IMR-90 (cell line): ENCODE measurements at regions not wholly inside any gene's neighbourhood (a gene's known extent, or its start where the extent isn't known, plus 50 kb on each side); places are given as distances from the start of the nearest gene placed in this dataset.

Experiments
- ATAC-seq: fragments of 200-7000 bp; cut with Tn5 transposase; 2 replicates; pipeline ENCODE4 v1.9.1; 2020; ENCODE audit warnings: low read depth, mild to moderate bottlenecking, moderate library complexity
- BruUV-seq: library from RNA; stranded (reverse); fragments of 400-500 nt; replicated peaks from 2 replicates; lab custom pipeline; 2021; lab: Mats Ljungman, UMichigan
- CTCF ChIA-PET: fragments of 300-600 bp; formaldehyde crosslinking; extraction: SDS; loops from one replicate; lab custom pipeline; 2021; ENCODE audit warnings: antibody characterized with exemption; lab: Yijun Ruan, JAX
- POLR2A ChIA-PET: fragments of 300-600 bp; sonication (Branson Sonifier 250); formaldehyde crosslinking; loops from one replicate; lab custom pipeline; 2022; ENCODE audit warnings: antibody characterized with exemption; ENCODE audit not compliant: unreplicated experiment; lab: Charles Lee
- DNase-seq: peaks from one replicate; pipeline ENCODE4 v3.0.0; 2013
- H2AFZ ChIP-seq: replicated peaks from 2 replicates; pipeline ENCODE3; 2013; ENCODE audit warnings: low read length, mild to moderate bottlenecking; ENCODE audit not compliant: poor library complexity
- H2AK5ac ChIP-seq: 2 replicates; pipeline ENCODE4 v1.6.1; 2013; ENCODE audit warnings: low read depth, low read length, inconsistent platforms
- H2AK9ac ChIP-seq: replicated peaks from 2 replicates; pipeline ENCODE3; 2013; ENCODE audit warnings: mild to moderate bottlenecking, low read depth, low read length, moderate library complexity; ENCODE audit not compliant: poor library complexity
- H2BK120ac ChIP-seq: 2 replicates; pipeline ENCODE4 v1.6.1; 2013; ENCODE audit warnings: low read depth, low read length, inconsistent platforms
- H2BK15ac ChIP-seq: 3 replicates; pipeline ENCODE4 v1.6.1; 2013; ENCODE audit warnings: low read depth, low read length, inconsistent platforms
- H2BK20ac ChIP-seq: 2 replicates; pipeline ENCODE4 v1.6.1; 2013; ENCODE audit warnings: low read depth, mild to moderate bottlenecking, inconsistent platforms, low read length, moderate library complexity
- H2BK5ac ChIP-seq: 2 replicates; pipeline ENCODE4 v1.6.1; 2013; ENCODE audit warnings: mild to moderate bottlenecking, low read depth, low read length, inconsistent platforms; ENCODE audit not compliant: poor library complexity, severe bottlenecking
- H3K14ac ChIP-seq: replicated peaks from 2 replicates; pipeline ENCODE4 v1.6.1; 2013; ENCODE audit warnings: low read depth, low read length, inconsistent platforms
- H3K18ac ChIP-seq: 2 replicates; pipeline ENCODE4 v1.6.1; 2013; ENCODE audit warnings: low read depth, low read length, control low read depth
- H3K23ac ChIP-seq: 2 replicates; pipeline ENCODE4 v1.6.1; 2013; ENCODE audit warnings: low read depth, low read length, inconsistent platforms
- H3K27ac ChIP-seq: 2 replicates; pipeline ENCODE4 v1.5.1; 2013; ENCODE audit warnings: mild to moderate bottlenecking, control low read depth, low read length; ENCODE audit not compliant: insufficient read depth
- H3K27me3 ChIP-seq: 2 replicates; pipeline ENCODE4 v1.6.1; 2013; ENCODE audit warnings: low read length; ENCODE audit not compliant: control insufficient read depth, insufficient read depth
- H3K36me3 ChIP-seq: 2 replicates; pipeline ENCODE4 v1.6.1; 2013; ENCODE audit warnings: low read length, mixed read lengths; ENCODE audit not compliant: control insufficient read depth, insufficient read depth
- H3K4ac ChIP-seq: 2 replicates; pipeline ENCODE4 v1.6.1; 2013; ENCODE audit warnings: low read depth, low read length, inconsistent platforms
- H3K4me1 ChIP-seq: 2 replicates; pipeline ENCODE4 v1.6.1; 2013; ENCODE audit warnings: low read length, mixed read lengths; ENCODE audit not compliant: control insufficient read depth, insufficient read depth
- H3K4me2 ChIP-seq: 2 replicates; pipeline ENCODE4 v1.6.1; 2013; ENCODE audit warnings: low read depth, mild to moderate bottlenecking, control low read depth, low read length, moderate library complexity
- H3K4me3 ChIP-seq: 2 replicates; pipeline ENCODE4 v1.5.1; 2013; ENCODE audit warnings: low read depth, mild to moderate bottlenecking, control low read depth, low read length, moderate library complexity; ENCODE audit not compliant: insufficient read depth
- H3K56ac ChIP-seq: 2 replicates; pipeline ENCODE4 v1.6.1; 2013; ENCODE audit warnings: low read length, inconsistent platforms; ENCODE audit not compliant: insufficient read depth; ENCODE audit errors: extremely low read depth
- H3K79me1 ChIP-seq, 2 experiments: 2 replicates each; pipeline ENCODE4 v1.6.1; 2013; ENCODE audit warnings: low read length in 2 of 2, inconsistent platforms in 1 of 2, low read depth in 1 of 2
- H3K9ac ChIP-seq: 2 replicates; pipeline ENCODE4 v1.6.1; 2013; ENCODE audit warnings: low read depth, low read length, control low read depth
- H3K9me1 ChIP-seq: 2 replicates; pipeline ENCODE4 v1.6.1; 2013; ENCODE audit warnings: low read length, inconsistent platforms; ENCODE audit not compliant: insufficient read depth
- H3K9me3 ChIP-seq: 2 replicates; pipeline ENCODE4 v1.6.1; 2013; ENCODE audit warnings: low read length; ENCODE audit not compliant: control insufficient read depth, insufficient read depth
- H4K20me1 ChIP-seq: 2 replicates; pipeline ENCODE4 v1.6.1; 2013; ENCODE audit warnings: low read length, inconsistent platforms; ENCODE audit not compliant: insufficient read depth
- H4K5ac ChIP-seq: 2 replicates; pipeline ENCODE4 v1.6.1; 2013; ENCODE audit warnings: mild to moderate bottlenecking, low read depth, low read length, control low read depth
- H4K8ac ChIP-seq, 2 experiments: 2 replicates each; pipeline ENCODE4 v1.6.1; 2013; ENCODE audit warnings: low read depth in 2 of 2, low read length in 2 of 2, control low read depth in 1 of 2, inconsistent platforms in 1 of 2
- H4K91ac ChIP-seq: 2 replicates; pipeline ENCODE4 v1.6.1; 2013; ENCODE audit warnings: low read depth, low read length, inconsistent platforms; ENCODE audit not compliant: insufficient read depth
- CTCF ChIP-seq: conservative IDR thresholded peaks from 2 replicates; pipeline ENCODE4 v1.5.1; 2012; ENCODE audit warnings: mild to moderate bottlenecking, low read depth, low read length, improper control_type of control experiment
- MAZ ChIP-seq: IDR thresholded peaks from 2 replicates; pipeline ENCODE4 v1.6.1; 2012; ENCODE audit warnings: low read depth, mild to moderate bottlenecking, low read length, improper control_type of control experiment, moderate library complexity, borderline replicate concordance
- POLR2A ChIP-seq: IDR thresholded peaks from 2 replicates; pipeline ENCODE4 v1.6.1; 2012; ENCODE audit warnings: mild to moderate bottlenecking, low read depth, low read length
- RCOR1 ChIP-seq: IDR thresholded peaks from 2 replicates; pipeline ENCODE4 v1.6.1; 2012; ENCODE audit warnings: mild to moderate bottlenecking, low read length, improper control_type of control experiment; ENCODE audit not compliant: insufficient replicate concordance
- RFX5 ChIP-seq: IDR thresholded peaks from 2 replicates; pipeline ENCODE4 v1.8.0; 2012; ENCODE audit warnings: low read depth, mild to moderate bottlenecking, low read length, moderate library complexity
- WGBS, 2 experiments: methylation state at CpG; one replicate each; pipeline versions ENCODE4 v1.1.5 to v1.1.7; 2013; ENCODE audit warnings: missing lambda C conversion rate in 2 of 2; ENCODE audit not compliant: insufficient read length in 1 of 2; ENCODE audit errors: extremely low coverage in 2 of 2; 5-methylcytosine and 5-hydroxymethylcytosine counted together
- dilution Hi-C: fragments of 300-500 bp; cut with HindIII; formaldehyde crosslinking; loops from one replicate; pipeline ENCODE4 v1.14.3; 2018; ENCODE audit warnings: low sequenced_read_pairs; ENCODE audit not compliant: unreplicated experiment
- in situ Hi-C: fragments of 300-500 bp; cut with MboI; formaldehyde crosslinking; loops from 3 replicates; pipeline ENCODE4 v1.14.3; 2019; ENCODE audit warnings: low sequenced_read_pairs, inconsistent platforms, mixed read lengths
- intact Hi-C: fragments of 100-400 bp; cut with micrococcal nuclease; formaldehyde crosslinking; loops from 2 replicates; pipeline ENCODE4 v1.10.0; 2022

DNA sequence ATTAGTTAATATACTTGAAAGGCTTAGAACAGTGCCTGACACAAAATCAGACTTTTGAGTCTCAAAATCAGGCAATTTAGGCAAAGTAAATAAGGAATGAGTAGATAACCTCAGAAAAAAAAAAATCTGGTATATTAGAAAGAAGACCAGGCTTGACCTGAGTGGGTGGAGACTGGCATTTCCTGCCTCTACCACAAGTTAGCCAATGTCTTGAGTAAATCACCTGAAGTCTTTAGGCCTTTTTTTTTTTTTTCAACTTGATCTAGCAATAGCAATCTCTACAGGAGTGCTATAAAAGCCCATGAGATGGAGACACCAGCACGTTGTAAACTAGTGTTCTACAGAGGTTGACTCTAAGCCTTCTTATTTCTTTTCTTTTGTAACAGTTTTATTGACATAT is 104.2 kb upstream of the RASEF start:
- DNase-seq (no peak), ATAC-seq (no peak)
- ChIA-PET POLR2A (no interaction called here), CTCF (no interaction called here)
- Histone ChIP-seq H4K20me1 (no peaks in the 10 kb centered on the region), H2AK9ac (no peak overlapping the region), H3K4me1 (no peaks in the 10 kb centered on the region), H3K9ac (no peak overlapping the region), H3K4ac (no peak overlapping the region), H2BK120ac (no peak overlapping the region), H3K4me3 (no peak overlapping the region), H3K9me1 (no peaks in the 10 kb centered on the region), H3K18ac (no peak overlapping the region), H3K56ac (no peak overlapping the region), H2BK20ac (no peak overlapping the region), H3K79me1 (no peaks in the 10 kb centered on the region), H3K4me2 (no peak overlapping the region), H2AK5ac (no peak overlapping the region), H3K27me3 (no peaks in the 10 kb centered on the region), H3K23ac (no peak overlapping the region), H4K91ac (no peak overlapping the region), H4K5ac (no peak overlapping the region), H3K9me3 (no peaks in the 10 kb centered on the region), H2BK5ac (no peak overlapping the region), H3K36me3 (no peaks in the 10 kb centered on the region), H2BK15ac (no peak overlapping the region), H2AFZ (no peak overlapping the region), H3K27ac (no peak overlapping the region), H4K8ac (no peak overlapping the region), H3K14ac (no peak overlapping the region)
- in situ Hi-C loops (no loop called here), intact Hi-C loops (no loop called here), dilution Hi-C loops (no loop called here)
- no TSS peak for BruUV-seq
- TF ChIP-seq CTCF (no peak), RFX5 (no peak), RCOR1 (no peak), POLR2A (no peak), MAZ (no peak)
- no CpG with 5 or more reads among the region's 1 CpG for WGBS, 2 experiments
